IMR-90 (cell line): ENCODE measurements at regions not wholly inside any gene's neighbourhood (a gene's known extent, or its start where the extent isn't known, plus 50 kb on each side); places are given as distances from the start of the nearest gene placed in this dataset.

ENCODE experiments used
- ATAC-seq: fragments of 200-7000 bp; cut with Tn5 transposase; 2 replicates; pipeline ENCODE4 v1.9.1; 2020; ENCODE audit warnings: low read depth, mild to moderate bottlenecking, moderate library complexity
- BruUV-seq: library from RNA; stranded (reverse); fragments of 400-500 nt; replicated peaks from 2 replicates; lab custom pipeline; 2021; lab: Mats Ljungman, UMichigan
- CTCF ChIA-PET: fragments of 300-600 bp; formaldehyde crosslinking; extraction: SDS; loops from one replicate; lab custom pipeline; 2021; ENCODE audit warnings: antibody characterized with exemption; lab: Yijun Ruan, JAX
- POLR2A ChIA-PET: fragments of 300-600 bp; sonication (Branson Sonifier 250); formaldehyde crosslinking; loops from one replicate; lab custom pipeline; 2022; ENCODE audit warnings: antibody characterized with exemption; ENCODE audit not compliant: unreplicated experiment; lab: Charles Lee
- DNase-seq: peaks from one replicate; pipeline ENCODE4 v3.0.0; 2013
- H2AFZ ChIP-seq: replicated peaks from 2 replicates; pipeline ENCODE3; 2013; ENCODE audit warnings: low read length, mild to moderate bottlenecking; ENCODE audit not compliant: poor library complexity
- H2AK5ac ChIP-seq: 2 replicates; pipeline ENCODE4 v1.6.1; 2013; ENCODE audit warnings: low read depth, low read length, inconsistent platforms
- H2AK9ac ChIP-seq: replicated peaks from 2 replicates; pipeline ENCODE3; 2013; ENCODE audit warnings: mild to moderate bottlenecking, low read depth, low read length, moderate library complexity; ENCODE audit not compliant: poor library complexity
- H2BK120ac ChIP-seq: 2 replicates; pipeline ENCODE4 v1.6.1; 2013; ENCODE audit warnings: low read depth, low read length, inconsistent platforms
- H2BK15ac ChIP-seq: 3 replicates; pipeline ENCODE4 v1.6.1; 2013; ENCODE audit warnings: low read depth, low read length, inconsistent platforms
- H2BK20ac ChIP-seq: 2 replicates; pipeline ENCODE4 v1.6.1; 2013; ENCODE audit warnings: low read depth, mild to moderate bottlenecking, inconsistent platforms, low read length, moderate library complexity
- H2BK5ac ChIP-seq: 2 replicates; pipeline ENCODE4 v1.6.1; 2013; ENCODE audit warnings: mild to moderate bottlenecking, low read depth, low read length, inconsistent platforms; ENCODE audit not compliant: poor library complexity, severe bottlenecking
- H3K14ac ChIP-seq: replicated peaks from 2 replicates; pipeline ENCODE4 v1.6.1; 2013; ENCODE audit warnings: low read depth, low read length, inconsistent platforms
- H3K18ac ChIP-seq: 2 replicates; pipeline ENCODE4 v1.6.1; 2013; ENCODE audit warnings: low read depth, low read length, control low read depth
- H3K23ac ChIP-seq: 2 replicates; pipeline ENCODE4 v1.6.1; 2013; ENCODE audit warnings: low read depth, low read length, inconsistent platforms
- H3K27ac ChIP-seq: 2 replicates; pipeline ENCODE4 v1.5.1; 2013; ENCODE audit warnings: mild to moderate bottlenecking, control low read depth, low read length; ENCODE audit not compliant: insufficient read depth
- H3K27me3 ChIP-seq: 2 replicates; pipeline ENCODE4 v1.6.1; 2013; ENCODE audit warnings: low read length; ENCODE audit not compliant: control insufficient read depth, insufficient read depth
- H3K36me3 ChIP-seq: 2 replicates; pipeline ENCODE4 v1.6.1; 2013; ENCODE audit warnings: low read length, mixed read lengths; ENCODE audit not compliant: control insufficient read depth, insufficient read depth
- H3K4ac ChIP-seq: 2 replicates; pipeline ENCODE4 v1.6.1; 2013; ENCODE audit warnings: low read depth, low read length, inconsistent platforms
- H3K4me1 ChIP-seq: 2 replicates; pipeline ENCODE4 v1.6.1; 2013; ENCODE audit warnings: low read length, mixed read lengths; ENCODE audit not compliant: control insufficient read depth, insufficient read depth
- H3K4me2 ChIP-seq: 2 replicates; pipeline ENCODE4 v1.6.1; 2013; ENCODE audit warnings: low read depth, mild to moderate bottlenecking, control low read depth, low read length, moderate library complexity
- H3K4me3 ChIP-seq: 2 replicates; pipeline ENCODE4 v1.5.1; 2013; ENCODE audit warnings: low read depth, mild to moderate bottlenecking, control low read depth, low read length, moderate library complexity; ENCODE audit not compliant: insufficient read depth
- H3K56ac ChIP-seq: 2 replicates; pipeline ENCODE4 v1.6.1; 2013; ENCODE audit warnings: low read length, inconsistent platforms; ENCODE audit not compliant: insufficient read depth; ENCODE audit errors: extremely low read depth
- H3K79me1 ChIP-seq, 2 experiments: 2 replicates each; pipeline ENCODE4 v1.6.1; 2013; ENCODE audit warnings: low read length in 2 of 2, inconsistent platforms in 1 of 2, low read depth in 1 of 2
- H3K9ac ChIP-seq: 2 replicates; pipeline ENCODE4 v1.6.1; 2013; ENCODE audit warnings: low read depth, low read length, control low read depth
- H3K9me1 ChIP-seq: 2 replicates; pipeline ENCODE4 v1.6.1; 2013; ENCODE audit warnings: low read length, inconsistent platforms; ENCODE audit not compliant: insufficient read depth
- H3K9me3 ChIP-seq: 2 replicates; pipeline ENCODE4 v1.6.1; 2013; ENCODE audit warnings: low read length; ENCODE audit not compliant: control insufficient read depth, insufficient read depth
- H4K20me1 ChIP-seq: 2 replicates; pipeline ENCODE4 v1.6.1; 2013; ENCODE audit warnings: low read length, inconsistent platforms; ENCODE audit not compliant: insufficient read depth
- H4K5ac ChIP-seq: 2 replicates; pipeline ENCODE4 v1.6.1; 2013; ENCODE audit warnings: mild to moderate bottlenecking, low read depth, low read length, control low read depth
- H4K8ac ChIP-seq, 2 experiments: 2 replicates each; pipeline ENCODE4 v1.6.1; 2013; ENCODE audit warnings: low read depth in 2 of 2, low read length in 2 of 2, control low read depth in 1 of 2, inconsistent platforms in 1 of 2
- H4K91ac ChIP-seq: 2 replicates; pipeline ENCODE4 v1.6.1; 2013; ENCODE audit warnings: low read depth, low read length, inconsistent platforms; ENCODE audit not compliant: insufficient read depth
- CTCF ChIP-seq: conservative IDR thresholded peaks from 2 replicates; pipeline ENCODE4 v1.5.1; 2012; ENCODE audit warnings: mild to moderate bottlenecking, low read depth, low read length, improper control_type of control experiment
- ELK1 ChIP-seq: fragments of 150-350 bp; IDR thresholded peaks from 2 replicates; pipeline ENCODE4 v1.6.1; 2016; ENCODE audit warnings: low read depth, mild to moderate bottlenecking, low read length, moderate library complexity, borderline replicate concordance
- RAD21 ChIP-seq: IDR thresholded peaks from 2 replicates; pipeline ENCODE4 v1.6.1; 2012; ENCODE audit warnings: low read length, improper control_type of control experiment
- SMC3 ChIP-seq: fragments of 150-350 bp; IDR thresholded peaks from 2 replicates; pipeline ENCODE4 v1.6.1; 2016; ENCODE audit warnings: low read depth, mild to moderate bottlenecking, antibody characterized with exemption, low read length, moderate library complexity
- WGBS, 2 experiments: methylation state at CpG; one replicate each; pipeline versions ENCODE4 v1.1.5 to v1.1.7; 2013; ENCODE audit warnings: missing lambda C conversion rate in 2 of 2; ENCODE audit not compliant: insufficient read length in 1 of 2; ENCODE audit errors: extremely low coverage in 2 of 2; 5-methylcytosine and 5-hydroxymethylcytosine counted together
- dilution Hi-C: fragments of 300-500 bp; cut with HindIII; formaldehyde crosslinking; loops from one replicate; pipeline ENCODE4 v1.14.3; 2018; ENCODE audit warnings: low sequenced_read_pairs; ENCODE audit not compliant: unreplicated experiment
- in situ Hi-C: fragments of 300-500 bp; cut with MboI; formaldehyde crosslinking; loops from 3 replicates; pipeline ENCODE4 v1.14.3; 2019; ENCODE audit warnings: low sequenced_read_pairs, inconsistent platforms, mixed read lengths
- intact Hi-C: fragments of 100-400 bp; cut with micrococcal nuclease; formaldehyde crosslinking; loops from 2 replicates; pipeline ENCODE4 v1.10.0; 2022

- intact Hi-C loops, result loop anchor here (1.0 to 10.0 kb wide), 5 partner anchors 248 to 715 kb away; no protein-coding TSS in a partner anchor
- H2AFZ ChIP-seq, result no peak overlapping the region
Measured at GRCh38 chr21:16330082-16330907, 600.5 kb downstream of the USP25 start.

More at GRCh38 chr21:16330082-16330907, 600.5 kb downstream of the USP25 start:
- Histone ChIP-seq H3K36me3 (no peaks in the 10 kb centered on the region), H4K91ac (no peak overlapping the region), H3K4me1 (no peaks in the 10 kb centered on the region), H3K56ac (no peak overlapping the region), H3K27me3 (no peaks in the 10 kb centered on the region), H2AK9ac (no peak overlapping the region), H2BK15ac (no peak overlapping the region), H3K79me1 (no peaks in the 10 kb centered on the region), H3K18ac (no peak overlapping the region), H4K20me1 (no peaks in the 10 kb centered on the region), H3K4me3 (no peak overlapping the region), H3K9ac (no peak overlapping the region), H3K9me3 (no peaks in the 10 kb centered on the region), H3K27ac (no peak overlapping the region), H2BK5ac (no peak overlapping the region), H2BK120ac (no peak overlapping the region), H4K8ac (no peak overlapping the region), H2BK20ac (no peak overlapping the region), H3K23ac (no peak overlapping the region), H3K4me2 (no peak overlapping the region), H4K5ac (no peak overlapping the region), H3K4ac (no peak overlapping the region), H3K14ac (no peak overlapping the region), H3K9me1 (no peaks in the 10 kb centered on the region), H2AK5ac (no peak overlapping the region)
- no peak for TF ChIP-seq ELK1
- peak; percentile 78 for TF ChIP-seq CTCF
- peak; percentile 70 for TF ChIP-seq RAD21
- TF ChIP-seq SMC3, result peak; percentile 73
- DNase-seq, result peak; percentile 75
- no TSS peak for BruUV-seq
- dilution Hi-C loops (no loop called here), in situ Hi-C loops (no loop called here)
- no CpG with 5 or more reads among the region's 6 CpGs for WGBS, 2 experiments
- CTCF ChIA-PET, result interaction anchor here (0.6 to 2.5 kb wide), 9 partner anchors 15 to 745 kb away, joined by 3 to 9 read pairs (median 3); no protein-coding TSS in a partner anchor
- peak; percentile 97 for ATAC-seq
- POLR2A ChIA-PET, result no interaction called here
